RWPE2 (cell line): ENCODE measurements at regions not wholly inside any gene's neighbourhood (a gene's known extent, or its start where the extent isn't known, plus 50 kb on each side); places are given as distances from the start of the nearest gene placed in this dataset.

Source experiments
- ATAC-seq: fragments of 200-7000 bp; cut with Tn5 transposase; 3 replicates; pipeline ENCODE4 v1.9.1; 2021; ENCODE audit warnings: low read depth
- DNase-seq: peaks from one replicate; pipeline ENCODE4 v3.0.0-alpha.2; 2020; ENCODE audit warnings: low spot score
- H3K27ac ChIP-seq: fragments of 450-650 bp; 2 replicates; pipeline ENCODE4 v1.5.1; 2017; ENCODE audit warnings: mild to moderate bottlenecking; ENCODE audit not compliant: poor library complexity, severe bottlenecking
- H3K27me3 ChIP-seq: fragments of 250-450 bp; sonication (Bioruptor Pico); 2 replicates; pipeline ENCODE4 v1.5.1; 2021; ENCODE audit warnings: mild to moderate bottlenecking, moderate library complexity; ENCODE audit not compliant: insufficient read depth, poor library complexity, severe bottlenecking
- H3K36me3 ChIP-seq: fragments of 250-450 bp; sonication (Bioruptor Pico); 2 replicates; pipeline ENCODE4 v1.5.1; 2020; ENCODE audit warnings: low read depth, mild to moderate bottlenecking, moderate library complexity
- H3K4me1 ChIP-seq: fragments of 250-450 bp; sonication (Bioruptor Pico); 2 replicates; pipeline ENCODE4 v1.5.1; 2021; ENCODE audit warnings: mild to moderate bottlenecking, moderate library complexity; ENCODE audit not compliant: insufficient read depth, poor library complexity, severe bottlenecking
- H3K4me3 ChIP-seq: fragments of 250-450 bp; sonication (Bioruptor Pico); 2 replicates; pipeline ENCODE4 v1.5.1; 2021; ENCODE audit warnings: mild to moderate bottlenecking, moderate library complexity; ENCODE audit not compliant: severe bottlenecking
- H3K9me3 ChIP-seq: fragments of 250-450 bp; sonication (Bioruptor Pico); 2 replicates; pipeline ENCODE4 v1.5.1; 2021; ENCODE audit warnings: mild to moderate bottlenecking, moderate library complexity; ENCODE audit not compliant: severe bottlenecking
- TF ChIP-seq, protein P1 (sequence below): fragments of 450-650 bp; IDR thresholded peaks from one replicate; pipeline ENCODE4 v1.5.1; 2017; ENCODE audit warnings: mild to moderate bottlenecking, moderate library complexity; ENCODE audit not compliant: poor library complexity, severe bottlenecking

DNA sequence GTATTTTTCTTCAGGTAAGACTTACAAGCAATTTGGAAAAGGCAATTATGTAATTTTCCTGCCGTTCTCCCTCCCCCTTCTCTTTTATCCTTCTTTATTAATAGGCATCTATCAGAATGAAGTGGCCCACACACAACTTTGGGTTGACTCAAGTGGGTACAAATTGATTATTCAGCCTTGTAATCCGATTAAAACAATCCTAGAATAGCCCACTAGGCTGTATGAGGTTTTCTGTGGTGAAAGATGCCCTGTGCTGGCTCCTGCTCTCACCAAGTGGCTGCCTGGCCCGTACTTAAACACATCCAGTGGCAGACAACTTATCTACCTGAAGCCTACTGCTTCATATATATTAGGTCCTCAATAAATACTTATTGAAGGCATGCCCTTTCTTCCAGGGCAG lies 177.3 kb upstream of the C9orf72 start:
- H3K9me3 ChIP-seq = no peaks in the 10 kb centered on the region
- no peak for DNase-seq
- TF ChIP-seq, protein P1, sequence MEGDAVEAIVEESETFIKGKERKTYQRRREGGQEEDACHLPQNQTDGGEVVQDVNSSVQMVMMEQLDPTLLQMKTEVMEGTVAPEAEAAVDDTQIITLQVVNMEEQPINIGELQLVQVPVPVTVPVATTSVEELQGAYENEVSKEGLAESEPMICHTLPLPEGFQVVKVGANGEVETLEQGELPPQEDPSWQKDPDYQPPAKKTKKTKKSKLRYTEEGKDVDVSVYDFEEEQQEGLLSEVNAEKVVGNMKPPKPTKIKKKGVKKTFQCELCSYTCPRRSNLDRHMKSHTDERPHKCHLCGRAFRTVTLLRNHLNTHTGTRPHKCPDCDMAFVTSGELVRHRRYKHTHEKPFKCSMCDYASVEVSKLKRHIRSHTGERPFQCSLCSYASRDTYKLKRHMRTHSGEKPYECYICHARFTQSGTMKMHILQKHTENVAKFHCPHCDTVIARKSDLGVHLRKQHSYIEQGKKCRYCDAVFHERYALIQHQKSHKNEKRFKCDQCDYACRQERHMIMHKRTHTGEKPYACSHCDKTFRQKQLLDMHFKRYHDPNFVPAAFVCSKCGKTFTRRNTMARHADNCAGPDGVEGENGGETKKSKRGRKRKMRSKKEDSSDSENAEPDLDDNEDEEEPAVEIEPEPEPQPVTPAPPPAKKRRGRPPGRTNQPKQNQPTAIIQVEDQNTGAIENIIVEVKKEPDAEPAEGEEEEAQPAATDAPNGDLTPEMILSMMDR = no peak
- no peak for ATAC-seq
- no peak overlapping the region for H3K27ac ChIP-seq
- H3K27me3 ChIP-seq = peaks cover 3% of the 10 kb centered on the region
- H3K36me3 ChIP-seq = no peaks in the 10 kb centered on the region
- no peak overlapping the region for H3K4me3 ChIP-seq
- H3K4me1 ChIP-seq = no peaks in the 10 kb centered on the region

DNA sequence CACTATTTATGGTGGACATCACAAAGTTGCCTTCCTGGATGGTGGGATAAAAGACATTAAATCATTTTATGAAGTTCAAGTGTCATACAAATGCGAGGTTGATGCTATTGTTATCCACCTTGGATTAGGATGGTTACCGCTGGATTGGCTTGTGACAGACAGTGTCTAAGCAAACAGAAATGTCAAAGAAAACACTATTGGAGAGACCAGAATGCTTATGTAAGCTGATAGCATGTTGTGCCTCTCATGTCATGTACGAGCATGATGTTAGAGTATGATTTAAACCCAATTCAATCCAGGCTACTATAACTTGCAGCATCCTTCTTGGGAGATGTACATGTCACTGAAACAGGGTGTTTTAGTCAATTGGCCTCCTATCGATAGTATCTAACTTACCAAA lies 178.8 kb upstream of the C9orf72 start:
- no peaks in the 10 kb centered on the region for H3K36me3 ChIP-seq
- no peak overlapping the region for H3K27ac ChIP-seq
- TF ChIP-seq, protein P1 = no peak
- H3K4me3 ChIP-seq = no peak overlapping the region
- H3K27me3 ChIP-seq = no peaks in the 10 kb centered on the region
- no peaks in the 10 kb centered on the region for H3K9me3 ChIP-seq
- DNase-seq (no peak), ATAC-seq (no peak)
- no peaks in the 10 kb centered on the region for H3K4me1 ChIP-seq

DNA sequence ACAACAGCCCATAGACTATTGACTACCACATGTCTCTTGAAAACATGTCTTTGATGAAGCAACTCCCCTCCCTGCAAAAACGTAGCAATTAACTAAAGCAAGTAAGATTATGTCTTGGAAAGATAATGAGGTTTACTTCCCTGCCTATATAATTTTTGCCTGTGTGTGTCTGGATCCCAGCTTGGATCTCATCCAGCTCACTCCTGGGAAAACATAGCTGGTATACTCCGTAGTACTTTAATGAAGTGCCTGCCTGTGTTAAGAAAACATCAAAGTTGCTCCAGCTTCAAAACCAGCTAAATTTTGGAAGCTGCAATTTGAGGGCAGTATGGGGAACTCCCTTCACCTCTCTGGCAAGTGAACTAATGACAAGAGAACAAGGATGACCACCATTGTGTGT lies 182.6 kb upstream of the C9orf72 start:
- no peak overlapping the region for H3K27ac ChIP-seq
- H3K4me1 ChIP-seq = no peaks in the 10 kb centered on the region
- no peak overlapping the region for H3K4me3 ChIP-seq
- TF ChIP-seq, protein P1 = no peak
- ATAC-seq (no peak), DNase-seq (no peak)
- no peaks in the 10 kb centered on the region for H3K9me3 ChIP-seq
- H3K36me3 ChIP-seq = no peaks in the 10 kb centered on the region
- no peaks in the 10 kb centered on the region for H3K27me3 ChIP-seq

DNA sequence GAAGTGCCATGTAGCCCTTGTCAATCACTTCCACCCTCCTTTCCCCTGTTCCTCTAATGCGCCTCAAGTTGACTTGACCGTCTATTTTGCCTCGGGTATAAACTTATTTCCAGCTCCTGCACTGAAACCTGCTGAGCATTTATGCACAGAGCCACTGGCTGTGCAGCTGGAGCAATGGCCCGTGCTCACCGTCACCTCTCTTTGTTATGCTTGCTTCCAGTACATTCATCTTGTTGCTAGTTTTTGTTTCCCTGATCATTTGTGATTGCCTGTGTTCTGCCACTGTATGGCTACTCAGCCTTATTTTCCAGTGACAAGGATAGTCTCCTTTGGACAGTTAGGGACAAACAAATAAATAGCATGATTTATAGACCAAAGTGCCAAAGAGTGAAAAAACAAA lies 183.1 kb upstream of the C9orf72 start:
- Histone ChIP-seq H3K9me3 (no peaks in the 10 kb centered on the region), H3K27me3 (no peaks in the 10 kb centered on the region), H3K4me1 (no peaks in the 10 kb centered on the region), H3K27ac (no peak overlapping the region), H3K36me3 (no peaks in the 10 kb centered on the region), H3K4me3 (no peak overlapping the region)
- TF ChIP-seq, protein P1 = no peak
- DNase-seq = no peak
- ATAC-seq = no peak

DNA sequence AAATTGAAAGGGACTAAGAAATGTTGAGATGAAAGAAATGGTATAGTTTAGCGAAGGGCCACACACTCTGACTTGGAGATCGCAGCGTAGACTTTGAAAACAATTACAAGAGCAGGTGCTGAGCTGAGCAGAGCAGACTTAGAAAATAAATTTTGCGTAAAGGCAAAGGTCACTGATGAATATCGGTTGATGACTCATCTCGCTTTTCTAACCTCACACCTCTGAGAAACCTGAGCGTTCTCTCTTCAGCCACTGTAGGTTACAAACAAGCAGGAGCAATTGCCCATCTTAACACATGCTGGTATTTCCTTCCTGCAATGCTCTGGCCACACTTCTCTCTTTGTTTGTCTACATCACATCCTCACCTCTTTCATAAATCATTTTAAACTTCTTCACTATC lies 190.6 kb upstream of the C9orf72 start:
- Histone ChIP-seq H3K27ac (no peak overlapping the region), H3K27me3 (no peaks in the 10 kb centered on the region), H3K4me1 (no peaks in the 10 kb centered on the region), H3K9me3 (no peaks in the 10 kb centered on the region), H3K36me3 (no peaks in the 10 kb centered on the region), H3K4me3 (no peak overlapping the region)
- TF ChIP-seq, protein P1 = no peak
- DNase-seq (no peak), ATAC-seq (no peak)
